Heart right ventricle (tissue), 16 donors: ENCODE measurements at regions not wholly inside any gene's neighbourhood (a gene's known extent, or its start where the extent isn't known, plus 50 kb on each side); places are given as distances from the start of the nearest gene placed in this dataset.

Source experiments
- ATAC-seq, 8 donors: fragments of 200-7000 bp; cut with Tn5 transposase; one replicate each; pipeline ENCODE4 v1.9.1; 2020; ENCODE audit warnings: mild to moderate bottlenecking in 8 of 8, moderate library complexity in 8 of 8, moderate number of reproducible peaks in 1 of 8
- DNase-seq, 2 donors: peaks; one replicate each; pipeline ENCODE4 v3.0.0-alpha.2; 2020
- H3K27ac ChIP-seq, 10 donors: fragments of 200-600 bp; sonication (generic) in 2 of 10; one replicate each; pipeline versions ENCODE4 v1.5.0 to v1.8.0; 2020 to 2022; ENCODE audit warnings: mild to moderate bottlenecking in 3 of 10
- H3K27me3 ChIP-seq, 7 donors: fragments of 200-600 bp; one replicate each; pipeline ENCODE4 v1.8.0; 2021 to 2022; ENCODE audit warnings: mild to moderate bottlenecking in 2 of 7
- H3K36me3 ChIP-seq, 9 donors: fragments of 200-600 bp; sonication (generic) in 1 of 9; one replicate each; pipeline versions ENCODE4 v1.5.0 to v1.8.0; 2020 to 2022; ENCODE audit warnings: mild to moderate bottlenecking in 2 of 9
- H3K4me1 ChIP-seq, 9 donors: fragments of 200-600 bp; sonication (generic) in 1 of 9; one replicate each; pipeline versions ENCODE4 v1.5.0 to v1.8.0; 2020 to 2022; ENCODE audit warnings: mild to moderate bottlenecking in 4 of 9
- H3K4me3 ChIP-seq, 10 donors: fragments of 200-600 bp; sonication (generic) in 2 of 10; one replicate each; pipeline versions ENCODE4 v1.5.0 to v1.8.0; 2020 to 2022; ENCODE audit warnings: mild to moderate bottlenecking in 7 of 10, moderate library complexity in 2 of 10
- H3K9me3 ChIP-seq, 11 donors: fragments of 200-600 bp in 10 of 11; sonication (generic) in 2 of 11; one replicate each; pipeline versions ENCODE4 v1.5.0 to v1.8.0; 2013 to 2022; ENCODE audit warnings: mild to moderate bottlenecking in 2 of 11, control low read depth in 1 of 11, moderate library complexity in 1 of 11
- CTCF ChIP-seq, 9 donors: fragments of 200-600 bp; sonication (generic) in 2 of 9; IDR thresholded peaks; one replicate each; pipeline versions ENCODE4 v1.5.0 to v1.8.0; 2021 to 2022; ENCODE audit warnings: antibody characterized with exemption in 9 of 9, mild to moderate bottlenecking in 5 of 9, moderate library complexity in 1 of 9
- WGBS, 2 donors: extraction: QIAGEN DNeasy Blood & Tissue Kit; methylation state at CpG; one replicate each; pipeline ENCODE4 v1.1.7; 2013; ENCODE audit warnings: inconsistent platforms in 1 of 2; 5-methylcytosine and 5-hydroxymethylcytosine counted together
- intact Hi-C, 10 donors: fragments of 100-400 bp; cut with DNase I; formaldehyde crosslinking; loops; one replicate each; pipeline versions ENCODE4 v1.11.1 to v1.14.2; 2022
- donor health status: Arrhythmogenic right ventricular cardiomyopathy.
- donor health status: ischemic (EF 13 %, LVEDD 7.1; RV severe dilation, severe dysfunction).
- donor health status: healthy with polysubstance abuse.
- donor health status: DM: no; HTN: yes; CAD: no.
- donor health status: DM: no; HTN: no; CAD: no.
- donor health status: ischemic (EF 25% LVEDD 6.9; RV normal size, moderate dysfunction).
- donor health status: ischemic (EF 25% LVEDD 5.7; RV mildly dilated, moderate dysfunction).
- donor health status: healthy.
- donor health status: DM: yes; HTN: yes; CAD: no.
- donor health status: Ischemic cardiomyopathy.
- donor health status: ischemic (EF 35%, LVEDD 5.7; RV mildly dilated, moderate dysfunction).
- donor health status: nonischemic (EF 11% LVEDD 7.7; RV severe dilation, severe dysfunction).
- donor health status: DM: yes; HTN: yes; CAD: no.
- donor health status: PGD.
- donor health status: ischemic (EF 29% LVEDD 5.4; RV normal size, mild dysfunction).
- donor health status: nonischemic (EF 23%, LVEDD 6.1; RV moderate dilation, normal function).

GRCh38 chr9:120136696-120137095 lies 443.3 kb downstream of the CDK5RAP2 start:
- Histone ChIP-seq H3K4me3 (no peak overlapping the region), H3K9me3 (peaks cover 0 to 3% (median 0%) of the 10 kb centered on the region in 11 donors), H3K36me3 (no peaks in the 10 kb centered on the region), H3K27ac (no peak overlapping the region), H3K27me3 (peaks cover 0 to 7% (median 0%) of the 10 kb centered on the region in 7 donors), H3K4me1 (no peaks in the 10 kb centered on the region)
- DNase-seq: no peak
- intact Hi-C loops: no loop called here
- no peak for ATAC-seq
- TF ChIP-seq CTCF (IDR thresholded peaks at IDR 0.05): no peak
- WGBS, 2 donors: 52 to 55% methylated on average over 1 of the region's 1 CpG

DNA sequence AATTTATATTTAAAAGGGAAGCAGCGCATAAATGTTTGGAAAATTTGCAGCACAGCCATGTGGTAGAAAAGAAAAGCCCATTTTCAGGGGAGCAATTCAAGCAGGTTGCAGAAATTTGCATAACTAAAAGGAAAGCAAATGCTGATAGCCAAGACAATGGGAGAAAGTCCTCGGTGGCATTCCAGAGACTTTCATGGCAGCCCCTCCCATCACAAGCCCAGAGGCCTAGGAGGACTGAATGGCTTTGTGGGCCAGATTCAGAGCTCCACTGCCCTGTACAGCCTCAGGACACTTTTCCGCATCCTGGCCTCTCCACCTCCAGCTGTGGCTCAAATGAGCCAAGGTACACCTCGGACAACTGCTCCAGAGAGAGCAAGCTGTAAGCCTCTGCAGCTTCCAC lies 462.9 kb downstream of the CDK5RAP2 start:
- Histone ChIP-seq H3K4me3 (no peak overlapping the region), H3K27me3 (no peaks in the 10 kb centered on the region), H3K4me1 (no peaks in the 10 kb centered on the region), H3K27ac (no peak overlapping the region), H3K9me3 (peaks cover 0 to 12% (median 0%) of the 10 kb centered on the region in 11 donors), H3K36me3 (no peaks in the 10 kb centered on the region)
- DNase-seq (no peak), ATAC-seq (no peak)
- no peak for TF ChIP-seq CTCF (IDR thresholded peaks at IDR 0.05)
- WGBS, 2 donors: 83 to 91% methylated on average over 4 of the region's 4 CpGs
- intact Hi-C loops: no loop called here

- no peaks in the 10 kb centered on the region for H3K36me3 ChIP-seq
- no peak for TF ChIP-seq CTCF (IDR thresholded peaks at IDR 0.05)
- H3K4me3 ChIP-seq: no peak overlapping the region
- DNase-seq: no peak
- peaks cover 0 to 18% (median 4%) of the 10 kb centered on the region in 7 donors for H3K27me3 ChIP-seq
- intact Hi-C loops: no loop called here
- no peaks in the 10 kb centered on the region for H3K4me1 ChIP-seq
- 67 to 81% methylated on average over 1 of the region's 1 CpG for WGBS, 2 donors
- ATAC-seq: no peak
- no peaks in the 10 kb centered on the region for H3K9me3 ChIP-seq
- no peak overlapping the region for H3K27ac ChIP-seq
Measured at GRCh38 chr9:120110520-120110919, 469.4 kb downstream of the CDK5RAP2 start.

- Histone ChIP-seq H3K27ac (no peak overlapping the region), H3K4me3 (no peak overlapping the region), H3K9me3 (no peaks in the 10 kb centered on the region), H3K36me3 (no peaks in the 10 kb centered on the region), H3K27me3 (peaks cover 0 to 22% (median 5%) of the 10 kb centered on the region in 7 donors), H3K4me1 (no peaks in the 10 kb centered on the region)
- 44 to 46% methylated on average over 3 of the region's 3 CpGs for WGBS, 2 donors
- TF ChIP-seq CTCF (IDR thresholded peaks at IDR 0.05): no peak
- intact Hi-C loops: loop anchor here in 1 of 10 donors (10.0 kb wide), 1 partner anchor 56 kb away; no protein-coding TSS in a partner anchor
- ATAC-seq (no peak), DNase-seq (no peak)
Measured at GRCh38 chr9:120109242-120109641, 470.7 kb downstream of the CDK5RAP2 start.
